DND-41 (cell line): ENCODE measurements at regions not wholly inside any gene's neighbourhood (a gene's known extent, or its start where the extent isn't known, plus 50 kb on each side); places are given as distances from the start of the nearest gene placed in this dataset.

Experiments used
- ATAC-seq: fragments of 200-7000 bp; cut with Tn5 transposase; 3 replicates; pipeline ENCODE4 v1.9.1; 2021; ENCODE audit warnings: low read depth; ENCODE audit not compliant: insufficient read depth
- DNase-seq: peaks from one replicate; pipeline ENCODE4 v3.0.0-alpha.2; 2020
- H2AFZ ChIP-seq: 2 replicates; pipeline ENCODE4 v1.6.0; 2012; ENCODE audit warnings: low read depth, low read length
- H3K27ac ChIP-seq: 2 replicates; pipeline ENCODE4 v1.5.1; 2012; ENCODE audit warnings: low read length, inconsistent platforms
- H3K27me3 ChIP-seq: fragments of 200-600 bp; sonication (generic); 2 replicates; pipeline ENCODE4 v1.6.0; 2012; ENCODE audit warnings: low read length, mild to moderate bottlenecking, inconsistent platforms; ENCODE audit not compliant: insufficient read depth, poor library complexity
- H3K36me3 ChIP-seq: 2 replicates; pipeline ENCODE4 v1.5.1; 2012; ENCODE audit warnings: low read length, inconsistent platforms; ENCODE audit not compliant: insufficient read depth
- H3K4me1 ChIP-seq: 2 replicates; pipeline ENCODE4 v1.5.1; 2012; ENCODE audit warnings: mild to moderate bottlenecking, low read length; ENCODE audit not compliant: insufficient read depth
- H3K4me2 ChIP-seq: 2 replicates; pipeline ENCODE4 v1.6.0; 2012; ENCODE audit warnings: mild to moderate bottlenecking, moderate library complexity, low read length, inconsistent platforms; ENCODE audit not compliant: insufficient read depth
- H3K4me3 ChIP-seq, 2 experiments: fragments of 200-600 bp in 1 of 2; shearing (Covaris generic) in 1 of 2; 2 replicates each; pipeline ENCODE4 v1.5.1; 2012 to 2016; ENCODE audit warnings: inconsistent platforms in 2 of 2, low read length in 2 of 2, mild to moderate bottlenecking in 2 of 2, low read depth in 1 of 2, moderate library complexity in 1 of 2
- H3K79me2 ChIP-seq: 2 replicates; pipeline ENCODE4 v1.6.0; 2012; ENCODE audit warnings: low read length, inconsistent platforms; ENCODE audit not compliant: insufficient read depth
- H3K9ac ChIP-seq: 2 replicates; pipeline ENCODE4 v1.6.0; 2012; ENCODE audit warnings: low read depth, mild to moderate bottlenecking, inconsistent platforms, low read length, moderate library complexity
- H3K9me3 ChIP-seq: 2 replicates; pipeline ENCODE4 v1.5.1; 2012; ENCODE audit warnings: low read length, moderate library complexity, mild to moderate bottlenecking, inconsistent platforms; ENCODE audit not compliant: insufficient read depth, severe bottlenecking
- H4K20me1 ChIP-seq: 2 replicates; pipeline ENCODE4 v1.6.0; 2012; ENCODE audit warnings: low read length; ENCODE audit not compliant: insufficient read depth
- EZH2 ChIP-seq: IDR thresholded peaks from 3 replicates; pipeline ENCODE4 v1.6.1; 2012; ENCODE audit warnings: borderline replicate concordance, low read depth, mild to moderate bottlenecking, moderate library complexity, low read length, inconsistent platforms; ENCODE audit not compliant: severe bottlenecking
- TF ChIP-seq, protein P1 (sequence below): IDR thresholded peaks from 2 replicates; pipeline ENCODE4 v1.5.1; 2012; ENCODE audit warnings: borderline replicate concordance, low read length, moderate library complexity, mild to moderate bottlenecking; ENCODE audit not compliant: poor library complexity, severe bottlenecking; ENCODE audit errors: extremely low read depth

- ATAC-seq (no peak), DNase-seq (no peak)
- Histone ChIP-seq H3K4me2 (no peak overlapping the region), H4K20me1 (no peaks in the 10 kb centered on the region), H3K27ac (no peak overlapping the region), H3K36me3 (no peaks in the 10 kb centered on the region), H3K79me2 (no peaks in the 10 kb centered on the region), H3K9me3 (no peaks in the 10 kb centered on the region), H3K27me3 (peaks cover 10% of the 10 kb centered on the region), H3K4me1 (no peaks in the 10 kb centered on the region), H2AFZ (no peak overlapping the region), H3K4me3 (no peak overlapping the region), H3K9ac (no peak overlapping the region)
- TF ChIP-seq, protein P1, sequence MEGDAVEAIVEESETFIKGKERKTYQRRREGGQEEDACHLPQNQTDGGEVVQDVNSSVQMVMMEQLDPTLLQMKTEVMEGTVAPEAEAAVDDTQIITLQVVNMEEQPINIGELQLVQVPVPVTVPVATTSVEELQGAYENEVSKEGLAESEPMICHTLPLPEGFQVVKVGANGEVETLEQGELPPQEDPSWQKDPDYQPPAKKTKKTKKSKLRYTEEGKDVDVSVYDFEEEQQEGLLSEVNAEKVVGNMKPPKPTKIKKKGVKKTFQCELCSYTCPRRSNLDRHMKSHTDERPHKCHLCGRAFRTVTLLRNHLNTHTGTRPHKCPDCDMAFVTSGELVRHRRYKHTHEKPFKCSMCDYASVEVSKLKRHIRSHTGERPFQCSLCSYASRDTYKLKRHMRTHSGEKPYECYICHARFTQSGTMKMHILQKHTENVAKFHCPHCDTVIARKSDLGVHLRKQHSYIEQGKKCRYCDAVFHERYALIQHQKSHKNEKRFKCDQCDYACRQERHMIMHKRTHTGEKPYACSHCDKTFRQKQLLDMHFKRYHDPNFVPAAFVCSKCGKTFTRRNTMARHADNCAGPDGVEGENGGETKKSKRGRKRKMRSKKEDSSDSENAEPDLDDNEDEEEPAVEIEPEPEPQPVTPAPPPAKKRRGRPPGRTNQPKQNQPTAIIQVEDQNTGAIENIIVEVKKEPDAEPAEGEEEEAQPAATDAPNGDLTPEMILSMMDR: no peak
- TF ChIP-seq EZH2: no peak
Measured at GRCh38 chr2:128986026-128986715, 667.5 kb upstream of the HS6ST1 start.

DNA sequence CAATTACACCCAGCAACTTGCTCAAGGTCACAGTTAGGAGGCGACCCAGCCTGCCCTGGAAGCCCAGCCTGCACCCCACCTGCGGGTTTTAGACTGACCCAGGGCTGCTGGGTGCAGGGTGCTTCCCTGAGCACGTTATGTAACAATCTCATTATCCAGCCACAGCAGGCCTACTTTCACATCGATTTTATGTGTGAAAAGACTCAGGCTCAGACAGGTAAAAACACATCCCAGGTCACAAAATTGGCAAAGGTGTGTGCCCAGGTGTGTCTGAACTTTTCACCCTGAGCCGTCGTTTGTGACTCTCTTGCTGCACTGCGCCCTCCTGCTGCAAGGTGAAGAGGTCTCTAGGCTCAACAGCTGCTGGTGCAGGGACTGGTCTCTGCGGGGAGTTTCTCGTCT is 668.2 kb upstream of the HS6ST1 start:
- DNase-seq (no peak), ATAC-seq (no peak)
- Histone ChIP-seq H3K4me2 (no peak overlapping the region), H3K79me2 (no peaks in the 10 kb centered on the region), H2AFZ (no peak overlapping the region), H4K20me1 (no peaks in the 10 kb centered on the region), H3K9ac (no peak overlapping the region), H3K36me3 (no peaks in the 10 kb centered on the region), H3K27ac (no peak overlapping the region), H3K4me1 (no peaks in the 10 kb centered on the region), H3K27me3 (peaks cover 10% of the 10 kb centered on the region), H3K9me3 (no peaks in the 10 kb centered on the region), H3K4me3 (no peak overlapping the region)
- TF ChIP-seq, protein P1: no peak
- no peak for TF ChIP-seq EZH2

- no peak for TF ChIP-seq EZH2
- TF ChIP-seq, protein P1: no peak
- Histone ChIP-seq H4K20me1 (no peaks in the 10 kb centered on the region), H3K4me2 (no peak overlapping the region), H3K9ac (no peak overlapping the region), H3K9me3 (no peaks in the 10 kb centered on the region), H3K4me3 (no peak overlapping the region), H3K27me3 (peaks cover 10% of the 10 kb centered on the region), H2AFZ (no peak overlapping the region), H3K79me2 (no peaks in the 10 kb centered on the region), H3K36me3 (no peaks in the 10 kb centered on the region), H3K4me1 (no peaks in the 10 kb centered on the region), H3K27ac (no peak overlapping the region)
- ATAC-seq (no peak), DNase-seq (no peak)
Measured at GRCh38 chr2:128988326-128988725, 669.7 kb upstream of the HS6ST1 start.

GRCh38 chr2:128988967-128989366 is 670.3 kb upstream of the HS6ST1 start:
- H3K4me3 ChIP-seq: no peak overlapping the region
- ATAC-seq (no peak), DNase-seq (no peak)
- no peaks in the 10 kb centered on the region for H3K9me3 ChIP-seq
- TF ChIP-seq EZH2: no peak
- TF ChIP-seq, protein P1: no peak
- no peaks in the 10 kb centered on the region for H4K20me1 ChIP-seq
- H3K27ac ChIP-seq: no peak overlapping the region
- no peaks in the 10 kb centered on the region for H3K36me3 ChIP-seq
- no peaks in the 10 kb centered on the region for H3K79me2 ChIP-seq
- peaks cover 10% of the 10 kb centered on the region for H3K27me3 ChIP-seq
- no peak overlapping the region for H3K9ac ChIP-seq
- H3K4me1 ChIP-seq: no peaks in the 10 kb centered on the region
- H2AFZ ChIP-seq: no peak overlapping the region
- H3K4me2 ChIP-seq: no peak overlapping the region
